ENCODE measurements at regions not wholly inside any gene's neighbourhood (a gene's known extent, or its start where the extent isn't known, plus 50 kb on each side); places are given as distances from the start of the nearest gene placed in this dataset.

DNA sequence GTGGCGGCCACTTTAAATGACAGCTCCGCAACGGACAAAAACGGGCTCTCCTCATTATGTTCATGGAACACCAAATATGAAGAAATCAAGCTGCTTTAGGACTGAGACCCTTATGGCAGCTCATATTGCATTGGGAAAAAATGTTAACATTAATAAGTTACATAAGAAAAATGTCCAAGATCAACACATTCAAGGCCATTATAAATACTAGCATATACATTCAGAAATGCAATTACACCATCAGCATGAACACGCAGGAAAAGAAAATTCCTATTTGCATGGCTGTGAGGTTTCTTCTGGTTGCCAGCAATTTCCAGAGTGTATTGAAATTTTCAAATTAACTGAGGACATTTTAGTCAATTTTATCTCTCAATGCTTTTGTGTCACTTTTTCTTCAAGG is 374.1 kb upstream of the NRP1 start:
- TF ChIP-seq CTCF (IDR thresholded peaks at IDR 0.05) (no peak), ZFX (IDR thresholded peaks at IDR 0.05; ENCODE audit: borderline replicate concordance) (no peak)
